ENCODE measurements at regions not wholly inside any gene's neighbourhood (a gene's known extent, or its start where the extent isn't known, plus 50 kb on each side); places are given as distances from the start of the nearest gene placed in this dataset.

GRCh38 chr2:71991397-71991796, 156.3 kb downstream of the CYP26B1 start (continued):
- TF ChIP-seq POLR2AphosphoS5 (IDR thresholded peaks at IDR 0.05; ENCODE audit: low read depth, low read length) (no peak), ZNF274 (IDR thresholded peaks at IDR 0.05; ENCODE audit: borderline replicate concordance, extremely low read depth, low read length) (no peak), GABPA (IDR thresholded peaks at IDR 0.05; ENCODE audit: borderline replicate concordance, insufficient read depth, low read length) (no peak)
